NT2/D1 (cell line): ENCODE measurements at regions not wholly inside any gene's neighbourhood (a gene's known extent, or its start where the extent isn't known, plus 50 kb on each side); places are given as distances from the start of the nearest gene placed in this dataset.
"Not testable (repeated sequence)": the region's sequence is repeated elsewhere in the genome, so short reads cannot be mapped to it uniquely, and the experiment has no call there.

Experiments
- DNase-seq: peaks from one replicate; pipeline ENCODE4 v3.0.0-alpha.2; 2011; ENCODE audit warnings: low read depth, low spot score
- H3K27me3 ChIP-seq: 2 replicates; pipeline ENCODE4 v1.6.0; 2011; ENCODE audit warnings: mild to moderate bottlenecking; ENCODE audit not compliant: insufficient read length, insufficient read depth
- H3K36me3 ChIP-seq: 2 replicates; pipeline ENCODE4 v1.6.1; 2011; ENCODE audit warnings: mild to moderate bottlenecking, low read length, mixed read lengths; ENCODE audit not compliant: insufficient read depth, insufficient read length
- H3K4me1 ChIP-seq: 2 replicates; pipeline ENCODE4 v1.5.1; 2011; ENCODE audit not compliant: insufficient read depth, insufficient read length
- H3K4me3 ChIP-seq: 2 replicates; pipeline ENCODE4 v1.5.1; 2011; ENCODE audit warnings: low read depth; ENCODE audit not compliant: insufficient read length
- H3K9ac ChIP-seq: 2 replicates; pipeline ENCODE4 v1.6.0; 2011; ENCODE audit warnings: low read depth; ENCODE audit not compliant: insufficient read length
- H3K9me3 ChIP-seq: 2 replicates; pipeline ENCODE4 v1.5.1; 2011; ENCODE audit warnings: mild to moderate bottlenecking, low read length; ENCODE audit not compliant: insufficient read depth
- SUZ12 ChIP-seq: IDR thresholded peaks from 2 replicates; pipeline ENCODE4 v1.6.1; 2011; ENCODE audit not compliant: insufficient read length, insufficient read depth; ENCODE audit errors: extremely low read depth
- YY1 ChIP-seq: IDR thresholded peaks from 2 replicates; pipeline ENCODE4 v1.6.1; 2011; ENCODE audit not compliant: insufficient read length, insufficient read depth
- ZNF274 ChIP-seq: IDR thresholded peaks from 2 replicates; pipeline ENCODE4 v1.6.1; 2011; ENCODE audit warnings: mild to moderate bottlenecking, low read depth, low read length

DNA sequence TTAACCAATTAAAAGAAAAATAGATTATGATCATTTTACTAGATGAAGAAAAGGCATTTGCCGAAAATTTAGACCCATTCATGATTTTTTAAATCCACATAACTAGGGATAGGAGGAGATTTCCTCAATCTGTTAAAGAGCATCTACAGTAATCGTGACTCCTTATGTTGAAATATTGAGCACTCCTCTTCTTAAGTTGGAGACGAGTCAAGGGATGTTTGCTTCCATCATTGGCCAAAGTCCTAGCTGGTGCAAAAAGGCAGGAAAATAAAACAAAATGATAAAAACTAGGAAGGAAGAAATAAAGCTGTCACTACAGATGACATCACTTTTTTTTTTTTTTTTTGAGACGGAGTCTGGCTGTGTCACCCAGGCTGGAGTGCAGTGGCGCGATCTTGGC lies 245.6 kb upstream of the KAZN start:
- Histone ChIP-seq H3K4me1 (no peaks in the 10 kb centered on the region), H3K9me3 (no peaks in the 10 kb centered on the region), H3K36me3 (no peaks in the 10 kb centered on the region), H3K9ac (no peak overlapping the region), H3K27me3 (no peaks in the 10 kb centered on the region), H3K4me3 (no peak overlapping the region)
- DNase-seq = no peak
- TF ChIP-seq SUZ12 (no peak), ZNF274 (no peak)

DNA sequence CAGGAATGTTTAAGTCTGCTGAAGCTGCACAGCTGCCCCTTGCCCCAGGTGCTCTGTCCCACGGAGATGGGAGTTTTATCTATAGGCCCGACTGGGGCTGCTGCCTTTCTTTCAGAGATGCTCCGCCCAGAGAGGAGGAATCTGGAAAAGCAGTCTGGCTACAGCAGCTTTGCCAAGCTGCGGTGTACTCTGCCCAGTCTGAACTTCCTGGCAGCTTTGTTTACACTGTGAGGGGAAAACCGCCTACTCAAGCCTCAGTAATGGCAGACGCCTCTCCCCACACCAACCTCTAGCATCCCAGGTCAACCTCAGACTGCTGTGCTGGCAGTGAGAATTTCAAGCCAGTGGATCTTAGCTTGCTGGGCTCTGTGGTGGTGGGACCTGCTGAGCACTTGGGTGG lies 237.5 kb upstream of the KAZN start:
- not testable (repeated sequence) for H3K27me3 ChIP-seq, DNase-seq, H3K9ac ChIP-seq, H3K36me3 ChIP-seq, H3K9me3 ChIP-seq, H3K4me3 ChIP-seq, H3K4me1 ChIP-seq

DNA sequence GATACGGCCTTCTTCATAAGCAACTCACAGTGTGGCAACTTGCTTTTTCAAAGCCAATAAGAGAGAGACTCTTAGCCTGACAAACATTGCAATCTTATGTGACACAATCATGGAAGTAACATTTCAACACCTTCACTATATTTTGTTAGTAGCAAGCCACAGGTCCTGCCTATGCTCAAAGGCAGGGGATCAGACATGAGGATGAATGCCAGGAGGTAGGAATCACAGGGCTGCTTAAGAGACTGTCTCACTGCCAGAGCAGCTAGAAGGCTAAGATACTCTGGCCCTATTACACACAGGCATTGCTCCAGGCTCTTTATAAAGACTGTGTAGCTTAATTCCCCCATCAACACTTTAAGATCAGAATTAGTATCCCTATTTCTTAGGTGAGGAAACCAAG lies 236.2 kb upstream of the KAZN start:
- no peaks in the 10 kb centered on the region for H3K36me3 ChIP-seq
- H3K9ac ChIP-seq = no peak overlapping the region
- H3K27me3 ChIP-seq = no peaks in the 10 kb centered on the region
- H3K4me3 ChIP-seq = no peak overlapping the region
- H3K9me3 ChIP-seq = no peaks in the 10 kb centered on the region
- TF ChIP-seq ZNF274 (no peak), SUZ12 (no peak), YY1 (no peak)
- no peak for DNase-seq
- H3K4me1 ChIP-seq = peaks cover 3% of the 10 kb centered on the region

DNA sequence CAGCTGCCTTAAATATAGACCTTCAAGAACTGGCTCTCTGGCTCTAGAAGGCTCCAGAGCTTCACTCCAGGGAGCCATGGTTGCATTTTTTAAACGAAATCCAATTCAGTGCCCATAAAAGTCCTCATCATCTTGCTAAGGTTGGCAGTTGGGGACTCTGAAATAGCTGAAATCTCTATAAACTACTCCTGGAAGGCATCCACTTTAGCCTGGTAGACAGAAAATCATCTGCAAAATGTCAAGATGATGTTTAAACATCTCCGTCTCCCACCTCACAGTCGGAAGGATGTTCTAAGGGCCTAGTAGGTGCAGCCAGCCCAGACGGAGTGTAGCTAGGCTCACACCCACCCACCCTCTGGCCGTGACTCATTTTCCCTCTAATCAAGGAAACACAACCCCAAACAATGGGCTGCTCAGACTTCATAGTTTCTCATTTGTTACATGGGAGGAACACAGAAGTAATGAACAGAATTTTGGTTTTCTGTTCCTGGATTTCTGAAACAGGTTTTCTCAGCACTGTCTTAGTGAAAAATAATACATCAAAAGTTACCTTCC lies 235.4 kb upstream of the KAZN start:
- DNase-seq = no peak
- Histone ChIP-seq H3K4me1 (peaks cover 3% of the 10 kb centered on the region), H3K36me3 (no peaks in the 10 kb centered on the region), H3K4me3 (no peak overlapping the region), H3K27me3 (no peaks in the 10 kb centered on the region), H3K9me3 (no peaks in the 10 kb centered on the region), H3K9ac (no peak overlapping the region)
- no peak for TF ChIP-seq YY1
- TF ChIP-seq ZNF274 = no peak
- no peak for TF ChIP-seq SUZ12

DNA sequence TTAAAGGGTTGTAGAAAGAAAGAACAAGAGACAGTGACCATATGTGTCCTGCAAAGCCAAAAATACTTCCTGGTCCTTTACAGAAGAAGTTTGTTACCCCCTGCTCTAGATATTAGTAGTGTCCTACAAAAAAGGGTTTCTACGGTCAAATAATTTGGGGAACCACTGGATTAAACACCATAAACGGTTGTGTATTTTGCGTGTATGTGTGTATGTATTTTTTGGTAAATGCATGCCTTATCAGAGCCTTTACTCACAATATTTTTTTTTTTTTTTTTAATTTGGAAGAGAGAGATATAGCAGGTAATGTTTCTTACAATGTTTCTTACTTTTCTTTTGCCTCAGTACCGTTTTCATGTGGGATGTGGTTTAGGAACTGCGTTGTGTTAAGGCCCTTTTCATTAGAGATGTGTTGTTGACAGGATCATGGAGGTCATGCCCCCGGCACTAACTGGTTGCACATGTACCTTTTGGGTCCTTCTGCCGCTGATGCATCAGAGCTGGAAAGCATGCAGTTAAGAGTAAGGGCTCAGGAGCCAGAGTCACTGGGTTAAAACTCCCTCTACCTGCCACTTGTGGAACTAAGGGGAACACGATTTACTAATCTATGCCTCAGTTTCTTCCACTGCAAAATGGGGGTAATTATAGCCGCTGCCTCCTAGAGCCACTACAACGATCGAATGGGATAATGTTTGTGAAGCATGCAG lies 234.6 kb upstream of the KAZN start:
- Histone ChIP-seq H3K9me3 (no peaks in the 10 kb centered on the region), H3K36me3 (no peaks in the 10 kb centered on the region), H3K27me3 (no peaks in the 10 kb centered on the region), H3K4me3 (no peak overlapping the region), H3K9ac (no peak overlapping the region), H3K4me1 (peaks cover 3% of the 10 kb centered on the region)
- DNase-seq = no peak
- TF ChIP-seq SUZ12 (no peak), ZNF274 (no peak), YY1 (no peak)

DNA sequence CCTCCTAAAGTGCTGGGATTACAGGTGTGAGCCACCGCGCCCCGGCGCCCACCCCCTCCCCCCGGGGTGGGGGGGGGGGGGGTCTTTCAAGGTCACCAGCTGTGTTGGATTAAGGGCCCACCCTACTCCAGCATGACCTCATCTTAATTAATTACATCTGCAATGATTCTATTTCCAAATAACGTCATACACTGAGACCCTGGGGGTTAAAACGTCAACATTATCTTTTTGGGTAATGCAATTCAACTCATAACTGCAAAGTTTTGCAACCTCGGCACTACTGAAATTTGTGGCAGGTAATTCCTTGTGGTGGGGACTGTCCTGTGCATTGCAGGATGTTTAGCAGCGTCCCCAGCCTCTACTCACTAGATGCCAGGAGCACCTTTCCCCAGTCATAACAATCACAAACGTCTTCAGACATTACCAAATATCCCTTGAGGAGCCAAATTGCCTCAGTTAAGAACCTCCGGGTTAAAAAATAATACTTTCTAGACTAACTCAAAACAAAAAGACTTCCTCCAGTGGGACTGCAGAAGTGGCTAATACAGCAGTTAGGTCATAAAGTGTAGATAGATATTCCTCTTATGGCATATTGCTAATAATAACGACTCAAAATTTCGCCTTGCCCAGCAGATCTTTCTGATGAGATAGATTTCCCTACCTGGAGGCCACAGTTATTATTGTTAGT lies 233.0 kb upstream of the KAZN start:
- no peaks in the 10 kb centered on the region for H3K9me3 ChIP-seq
- peaks cover 3% of the 10 kb centered on the region for H3K4me1 ChIP-seq
- no peak overlapping the region for H3K4me3 ChIP-seq
- no peaks in the 10 kb centered on the region for H3K36me3 ChIP-seq
- no peak overlapping the region for H3K9ac ChIP-seq
- no peaks in the 10 kb centered on the region for H3K27me3 ChIP-seq
- no peak for DNase-seq
- TF ChIP-seq SUZ12 = no peak
- TF ChIP-seq YY1 = no peak

DNA sequence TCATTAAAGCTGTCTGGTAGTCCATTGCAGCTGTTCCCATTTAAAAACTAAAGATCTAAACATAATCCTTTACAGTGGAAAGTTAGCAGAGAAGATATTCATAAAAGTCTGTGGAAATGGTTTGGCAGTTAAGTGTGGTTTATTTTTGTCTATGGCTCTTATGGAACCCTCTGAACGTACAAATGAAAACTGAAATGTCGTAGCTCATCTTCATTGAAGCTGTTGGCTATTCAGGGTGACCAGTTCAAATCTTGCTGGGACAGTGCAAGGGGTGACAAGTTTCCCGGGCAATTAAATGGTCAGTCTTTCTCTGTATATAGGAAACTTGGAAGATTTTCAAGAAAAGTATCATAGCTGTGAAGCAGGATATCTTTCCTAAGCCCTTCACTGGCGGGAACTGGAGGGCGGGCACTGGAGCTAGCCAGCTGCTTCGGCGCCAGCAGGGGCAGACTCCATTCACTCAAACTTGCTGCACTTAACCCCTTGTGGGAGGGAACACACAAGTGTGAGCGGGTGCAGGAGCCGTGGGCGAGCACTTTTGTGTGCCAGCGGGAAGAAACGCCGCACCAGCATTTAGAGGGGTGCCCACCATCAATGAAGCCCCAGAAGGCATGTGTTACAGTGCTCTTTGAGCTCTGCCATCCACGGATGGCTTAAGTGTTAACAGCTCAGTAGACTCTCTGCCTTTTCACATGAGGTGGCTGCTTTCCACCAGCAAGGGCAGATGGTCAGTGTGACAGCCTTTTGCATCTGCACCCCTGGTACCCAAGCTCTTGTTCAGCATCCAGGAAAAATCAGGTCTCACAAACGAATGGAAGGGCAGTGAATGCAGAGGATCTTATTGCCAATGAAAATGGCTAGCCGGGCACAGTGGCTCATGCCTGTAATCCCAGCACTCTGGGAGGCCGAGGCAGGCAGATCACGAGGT lies 232.1 kb upstream of the KAZN start:
- no peak for DNase-seq
- peak overlapping the region; percentile 51 for H3K9ac ChIP-seq
- no peaks in the 10 kb centered on the region for H3K36me3 ChIP-seq
- H3K4me3 ChIP-seq = no peak overlapping the region
- no peaks in the 10 kb centered on the region for H3K27me3 ChIP-seq
- H3K9me3 ChIP-seq = no peaks in the 10 kb centered on the region
- H3K4me1 ChIP-seq = peaks cover 3% of the 10 kb centered on the region
- no peak for TF ChIP-seq SUZ12
- no peak for TF ChIP-seq ZNF274
- TF ChIP-seq YY1 = no peak
